Duodenal mucosa (tissue), 2 donors: ENCODE measurements at regions not wholly inside any gene's neighbourhood (a gene's known extent, or its start where the extent isn't known, plus 50 kb on each side); places are given as distances from the start of the nearest gene placed in this dataset.

Source experiments
- H3K27ac ChIP-seq: one replicate; pipeline ENCODE4 v1.7.0; 2013; ENCODE audit warnings: low read depth, low read length
- H3K27me3 ChIP-seq, 2 donors: one replicate each; pipeline ENCODE4 v1.7.0; 2013; ENCODE audit warnings: low read length in 2 of 2, control low read depth in 1 of 2; ENCODE audit not compliant: insufficient read depth in 2 of 2, control insufficient read depth in 1 of 2
- H3K36me3 ChIP-seq, 2 donors: one replicate each; pipeline ENCODE4 v1.7.0; 2013; ENCODE audit warnings: low read length in 2 of 2, control low read depth in 1 of 2; ENCODE audit not compliant: insufficient read depth in 2 of 2, control insufficient read depth in 1 of 2
- H3K4me1 ChIP-seq, 2 donors: one replicate each; pipeline ENCODE4 v1.7.0; 2013; ENCODE audit warnings: low read length in 2 of 2, control low read depth in 1 of 2; ENCODE audit not compliant: insufficient read depth in 2 of 2, control insufficient read depth in 1 of 2
- H3K4me3 ChIP-seq, 2 donors: one replicate each; pipeline ENCODE4 v1.7.0; 2013; ENCODE audit warnings: low read length in 2 of 2, low read depth in 1 of 2
- H3K9ac ChIP-seq, 2 donors: one replicate each; pipeline ENCODE4 v1.7.0; 2013; ENCODE audit warnings: low read length in 2 of 2, low read depth in 1 of 2
- H3K9me3 ChIP-seq, 2 donors: one replicate each; pipeline ENCODE4 v1.7.0; 2013; ENCODE audit warnings: low read length in 2 of 2, control low read depth in 1 of 2; ENCODE audit not compliant: control insufficient read depth in 1 of 2

DNA sequence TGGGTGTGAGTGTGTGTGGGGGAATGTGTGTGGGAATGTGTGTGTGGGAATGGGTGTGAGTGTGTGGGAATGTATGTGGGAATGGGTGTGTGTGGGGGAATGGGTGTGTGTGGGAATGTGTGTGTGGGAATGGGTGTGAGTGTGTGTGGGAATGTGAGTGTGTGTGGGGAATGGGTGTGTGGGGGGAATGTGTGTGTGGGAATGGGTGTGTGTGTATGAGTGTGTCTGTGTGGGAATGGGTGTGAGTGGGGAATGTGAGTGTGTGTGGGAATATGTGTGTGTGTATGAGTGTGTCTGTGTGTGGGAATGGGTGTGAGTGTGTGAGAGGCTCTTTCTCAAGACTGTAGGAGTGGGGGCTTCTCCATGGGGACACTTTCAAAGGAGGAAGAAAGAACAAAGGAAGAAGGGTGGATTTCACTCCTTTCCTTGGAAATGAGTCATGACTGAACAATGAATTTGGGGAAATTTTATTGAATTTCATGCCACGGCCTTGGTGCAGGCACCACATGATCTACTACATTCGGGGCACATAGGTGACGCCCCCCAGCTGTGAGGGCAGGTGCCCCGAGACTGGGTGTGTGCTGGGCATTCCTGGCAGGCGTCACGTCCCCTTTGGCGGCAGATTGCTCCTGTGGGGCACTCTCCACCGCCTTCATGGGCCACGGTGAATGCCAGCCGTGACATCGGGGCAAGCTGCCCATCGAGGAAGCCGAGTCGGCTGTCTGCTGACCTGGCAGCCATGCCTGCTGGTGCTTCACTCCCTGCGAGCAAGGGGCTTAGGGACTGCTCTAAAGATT, 88.8 kb upstream of the INSIG1 start:
- Histone ChIP-seq H3K4me1 (peaks cover 7 to 11% of the 10 kb centered on the region in 2 donors), H3K4me3 (no peak overlapping the region), H3K9me3 (no peaks in the 10 kb centered on the region), H3K36me3 (no peaks in the 10 kb centered on the region), H3K9ac (no peak overlapping the region), H3K27me3 (no peaks in the 10 kb centered on the region), H3K27ac (no peak overlapping the region)

DNA sequence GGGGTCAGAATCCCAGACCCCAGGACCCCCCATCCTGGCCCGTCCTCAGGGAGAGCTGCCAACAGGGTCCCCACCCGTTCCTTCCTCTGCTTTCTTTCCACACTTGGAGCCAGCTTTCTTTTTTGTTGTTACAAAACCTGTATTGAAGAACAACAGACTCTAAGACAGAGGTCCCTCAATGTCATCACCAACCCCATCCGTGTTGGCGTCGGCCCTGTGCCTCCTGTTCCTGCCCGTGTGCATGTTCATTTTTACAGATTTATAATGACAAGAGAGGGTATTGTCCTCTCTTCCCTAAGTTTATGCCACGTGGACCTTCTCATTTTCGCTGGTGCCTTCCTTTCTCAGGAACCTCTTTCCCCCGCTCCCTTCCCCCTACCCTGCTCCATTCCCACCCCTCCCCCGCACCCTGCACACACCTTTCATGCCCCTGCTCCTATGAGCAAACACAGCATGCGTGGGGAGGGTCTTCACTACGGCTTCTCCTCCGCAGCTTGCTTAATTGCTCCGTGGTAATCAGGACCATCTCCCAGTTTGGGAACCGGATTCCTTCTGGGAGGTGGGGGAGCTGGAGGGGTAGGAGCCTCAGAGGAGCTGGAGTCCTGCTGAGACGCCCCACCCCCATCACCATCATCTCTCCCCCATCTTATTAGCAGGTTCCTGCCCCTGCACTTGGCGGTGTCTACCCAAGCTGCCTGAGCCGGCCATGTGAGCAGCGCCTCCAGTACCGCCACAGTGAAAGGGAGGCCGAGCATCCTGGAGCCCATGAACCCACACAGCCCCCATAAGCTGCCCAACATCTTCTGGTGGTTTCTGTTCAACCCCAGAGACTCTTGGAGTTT, 88.0 kb upstream of the INSIG1 start:
- Histone ChIP-seq H3K4me3 (no peak overlapping the region), H3K27me3 (no peaks in the 10 kb centered on the region), H3K27ac (no peak overlapping the region), H3K36me3 (no peaks in the 10 kb centered on the region), H3K9me3 (no peaks in the 10 kb centered on the region), H3K9ac (no peak overlapping the region), H3K4me1 (peaks cover 6 to 7% of the 10 kb centered on the region in 2 donors)

DNA sequence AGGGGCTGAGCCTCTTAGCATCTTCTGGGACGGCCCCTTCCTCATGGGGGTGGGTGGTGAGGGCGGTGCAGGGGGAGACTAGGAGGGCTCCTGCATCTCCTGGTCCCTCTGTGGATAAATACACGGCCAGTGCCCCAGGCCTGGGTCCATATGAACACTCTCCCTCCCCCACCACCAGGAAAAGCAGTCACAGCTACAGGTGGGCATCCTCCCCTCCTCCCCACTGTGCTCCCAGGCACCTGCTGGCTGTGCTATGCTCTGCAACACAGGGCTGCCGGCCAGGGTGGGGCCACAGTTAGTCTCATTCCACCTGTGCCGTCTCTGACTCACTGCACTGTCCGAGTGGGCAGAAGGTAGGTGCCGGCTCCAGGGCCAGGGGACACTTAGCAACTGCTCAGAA, 87.3 kb upstream of the INSIG1 start:
- Histone ChIP-seq H3K36me3 (no peaks in the 10 kb centered on the region), H3K4me1 (peaks cover 0 to 4% of the 10 kb centered on the region in 2 donors), H3K27me3 (no peaks in the 10 kb centered on the region), H3K9me3 (no peaks in the 10 kb centered on the region), H3K27ac (no peak overlapping the region), H3K4me3 (no peak overlapping the region), H3K9ac (no peak overlapping the region)

GRCh38 chr7:155211173-155211572, 86.5 kb upstream of the INSIG1 start:
- Histone ChIP-seq H3K27me3 (no peaks in the 10 kb centered on the region), H3K4me3 (no peak overlapping the region), H3K27ac (no peak overlapping the region), H3K9ac (no peak overlapping the region), H3K36me3 (no peaks in the 10 kb centered on the region), H3K4me1 (peaks cover 0 to 4% of the 10 kb centered on the region in 2 donors), H3K9me3 (no peaks in the 10 kb centered on the region)

DNA sequence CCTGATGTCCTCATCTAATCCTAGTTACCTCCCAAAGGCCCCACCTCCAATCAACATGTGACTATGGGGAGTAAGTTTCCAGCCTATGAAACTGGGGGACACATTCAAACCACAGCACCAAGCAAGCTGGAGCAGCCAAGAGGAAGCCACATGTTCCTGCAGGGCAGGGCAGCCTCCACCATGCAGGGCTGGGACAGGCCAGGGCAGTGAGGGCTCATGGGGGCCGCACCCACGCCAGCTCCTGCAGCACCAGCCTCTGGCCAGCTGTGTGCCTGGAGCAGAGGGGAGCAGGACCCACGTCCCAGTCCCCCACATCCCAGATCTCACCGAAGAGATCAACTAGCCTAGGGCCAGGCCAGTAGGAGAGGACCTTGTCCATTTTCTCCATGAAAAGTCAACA, 85.9 kb upstream of the INSIG1 start:
- no peak overlapping the region for H3K9ac ChIP-seq
- H3K27ac ChIP-seq, result no peak overlapping the region
- H3K9me3 ChIP-seq, result no peaks in the 10 kb centered on the region
- no peaks in the 10 kb centered on the region for H3K36me3 ChIP-seq
- H3K27me3 ChIP-seq, result no peaks in the 10 kb centered on the region
- peaks cover 0 to 4% of the 10 kb centered on the region in 2 donors for H3K4me1 ChIP-seq
- no peak overlapping the region for H3K4me3 ChIP-seq

DNA sequence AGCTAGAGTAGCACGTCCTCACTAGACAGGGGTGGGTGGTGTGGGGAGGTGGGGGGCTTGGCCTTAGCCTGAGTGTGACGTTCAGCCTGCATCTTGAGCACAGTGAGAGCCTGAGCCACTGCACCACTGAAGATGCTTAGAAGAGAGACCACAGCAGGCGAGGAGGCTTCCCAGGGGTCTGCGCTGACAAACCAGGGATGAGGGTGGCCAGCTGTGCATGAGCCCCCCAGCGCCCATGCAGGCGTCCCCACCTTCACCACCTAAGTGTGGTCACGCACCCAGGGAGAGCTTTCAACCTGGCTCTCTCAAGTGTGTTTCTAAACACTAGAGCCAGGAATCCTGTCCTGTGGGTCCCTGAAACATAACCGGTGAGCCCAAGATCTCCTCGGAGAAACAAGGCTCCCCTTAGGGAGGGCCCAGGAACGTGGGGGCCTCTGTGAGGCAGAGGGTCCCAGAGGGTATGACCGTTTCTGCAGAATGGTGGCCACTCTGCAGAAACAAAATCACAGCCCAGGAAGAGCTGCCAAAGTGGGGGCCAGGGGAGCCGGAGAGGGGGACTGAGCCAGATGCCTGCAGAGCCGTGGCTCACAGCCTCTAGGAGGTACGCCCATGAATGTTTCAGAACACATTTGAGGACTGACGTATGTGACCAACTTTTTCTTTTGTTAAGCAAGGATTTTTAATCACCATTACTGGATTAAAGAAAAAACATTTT, 85.2 kb upstream of the INSIG1 start:
- H3K4me1 ChIP-seq, result peaks cover 0 to 4% of the 10 kb centered on the region in 2 donors
- no peak overlapping the region for H3K9ac ChIP-seq
- no peaks in the 10 kb centered on the region for H3K27me3 ChIP-seq
- H3K9me3 ChIP-seq, result no peaks in the 10 kb centered on the region
- no peak overlapping the region for H3K4me3 ChIP-seq
- no peaks in the 10 kb centered on the region for H3K36me3 ChIP-seq
- no peak overlapping the region for H3K27ac ChIP-seq

GRCh38 chr7:155213385-155213784, 84.3 kb upstream of the INSIG1 start:
- no peak overlapping the region for H3K27ac ChIP-seq
- H3K4me3 ChIP-seq, result no peak overlapping the region

GRCh38 chr7:155213955-155214740, 83.5 kb upstream of the INSIG1 start:
- Histone ChIP-seq H3K36me3 (no peaks in the 10 kb centered on the region), H3K27me3 (no peaks in the 10 kb centered on the region), H3K4me3 (peak overlapping the region; percentile 44 to 72), H3K27ac (no peak overlapping the region), H3K4me1 (peaks cover 0 to 4% of the 10 kb centered on the region in 2 donors), H3K9ac (peak overlapping the region; percentile 20 to 52), H3K9me3 (no peaks in the 10 kb centered on the region)

More at GRCh38 chr7:155213385-155213784, 84.3 kb upstream of the INSIG1 start:
- H3K9me3 ChIP-seq, result no peaks in the 10 kb centered on the region
- H3K9ac ChIP-seq, result no peak overlapping the region
- no peaks in the 10 kb centered on the region for H3K27me3 ChIP-seq
- H3K36me3 ChIP-seq, result no peaks in the 10 kb centered on the region
- peaks cover 0 to 4% of the 10 kb centered on the region in 2 donors for H3K4me1 ChIP-seq

- Histone ChIP-seq H3K9me3 (no peaks in the 10 kb centered on the region), H3K27me3 (no peaks in the 10 kb centered on the region), H3K4me3 (no peak overlapping the region), H3K36me3 (no peaks in the 10 kb centered on the region), H3K9ac (no peak overlapping the region), H3K27ac (no peak overlapping the region), H3K4me1 (peaks cover 0 to 4% of the 10 kb centered on the region in 2 donors)
Measured at GRCh38 chr7:155215576-155216325, 81.9 kb upstream of the INSIG1 start.
